Cerebellar nuclear complex (tissue), 1 donor: ENCODE measurements at regions not wholly inside any gene's neighbourhood (a gene's known extent, or its start where the extent isn't known, plus 50 kb on each side); places are given as distances from the start of the nearest gene placed in this dataset.
"Not testable (repeated sequence)": the region's sequence is repeated elsewhere in the genome, so short reads cannot be mapped to it uniquely, and the experiment has no call there.

Experiments
- DNase-seq, 2 experiments: peaks; one replicate each; lab custom pipeline; 2025; lab: John Stamatoyannopoulos, UW

- DNase-seq, result no peak
Observed at GRCh38 chr1:181172082-181172481, 83.6 kb downstream of the IER5 start.

GRCh38 chr1:181173761-181174447, 85.4 kb downstream of the IER5 start:
- DNase-seq, result no peak

- no peak for DNase-seq
Observed at GRCh38 chr1:181174861-181175260, 86.4 kb downstream of the IER5 start.

- DNase-seq, result no peak
Observed at GRCh38 chr1:181175356-181175910, 86.9 kb downstream of the IER5 start.

GRCh38 chr1:181175955-181176354, 87.5 kb downstream of the IER5 start:
- no peak for DNase-seq

- no peak for DNase-seq
Observed at GRCh38 chr1:181178241-181178879, 89.9 kb downstream of the IER5 start.

GRCh38 chr1:181179279-181179986, 90.9 kb downstream of the IER5 start:
- DNase-seq, result no peak

GRCh38 chr1:181179987-181180365, 91.5 kb downstream of the IER5 start:
- DNase-seq, result no peak

GRCh38 chr1:181180407-181181031, 92.0 kb downstream of the IER5 start:
- no peak for DNase-seq

GRCh38 chr1:181181792-181182585, 93.5 kb downstream of the IER5 start:
- DNase-seq, result no peak

- DNase-seq, result no peak
Observed at GRCh38 chr1:181184621-181185020, 96.1 kb downstream of the IER5 start.

- DNase-seq, result no peak
Observed at GRCh38 chr1:181185461-181185860, 97.0 kb downstream of the IER5 start.

GRCh38 chr1:181186133-181186532, 97.6 kb downstream of the IER5 start:
- DNase-seq, result not testable (repeated sequence)

- DNase-seq, result no peak
Observed at GRCh38 chr1:181187337-181188126, 99.0 kb downstream of the IER5 start.

GRCh38 chr1:181189245-181189644, 100.7 kb downstream of the IER5 start:
- no peak for DNase-seq

GRCh38 chr1:181189691-181190363, 101.3 kb downstream of the IER5 start:
- peak in 1 of 2 experiments; percentile 4 for DNase-seq

- DNase-seq, result no peak
Observed at GRCh38 chr1:181190364-181191035, 102.0 kb downstream of the IER5 start.

- no peak for DNase-seq
Observed at GRCh38 chr1:181191494-181192040, 103.1 kb downstream of the IER5 start.

- DNase-seq, result no peak
Observed at GRCh38 chr1:181192316-181192715, 103.8 kb downstream of the IER5 start.
